B cell (primary cell): ENCODE measurements at regions not wholly inside any gene's neighbourhood (a gene's known extent, or its start where the extent isn't known, plus 50 kb on each side); places are given as distances from the start of the nearest gene placed in this dataset.

Source experiments
- ATAC-seq: fragments of 200-7000 bp; cut with Tn5 transposase; one replicate; pipeline ENCODE4 v1.10.0; 2021; ENCODE audit warnings: low read depth, mild to moderate bottlenecking, moderate number of reproducible peaks, moderate library complexity
- CTCF ChIA-PET: fragments of 350-600 bp; sonication (Branson Sonifier 250); formaldehyde crosslinking; loops from one replicate; lab custom pipeline; 2021; ENCODE audit warnings: antibody characterized with exemption, inconsistent platforms; lab: Charles Lee
- POLR2A ChIA-PET: fragments of 350-600 bp; sonication (Branson Sonifier 250); formaldehyde crosslinking; loops from one replicate; lab custom pipeline; 2021; ENCODE audit warnings: antibody characterized with exemption; lab: Charles Lee
- DNase-seq: peaks from one replicate; pipeline ENCODE4 v3.0.0; 2013
- H2AFZ ChIP-seq: 2 replicates; pipeline ENCODE4 v1.6.1; 2012; ENCODE audit warnings: mild to moderate bottlenecking, low read depth, low read length; ENCODE audit not compliant: insufficient read depth, poor library complexity, severe bottlenecking
- H3K27ac ChIP-seq, 2 donors: 1 replicate in 1 of 2; 2 replicates in 1 of 2; pipeline ENCODE4 v1.5.1; 2012 to 2013; ENCODE audit warnings: low read length in 2 of 2, mild to moderate bottlenecking in 2 of 2, moderate library complexity in 1 of 2
- H3K27me3 ChIP-seq, 4 experiments: fragments of 200-600 bp in 1 of 4; sonication (generic) in 1 of 4; replicated peaks in 1 of 4; 1 replicate in 2 of 4; 2 replicates in 2 of 4; pipeline versions ENCODE4 v1.6.1 to v1.7.0; 2013 to 2016; ENCODE audit warnings: low read length in 3 of 4, mild to moderate bottlenecking in 2 of 4, mixed read lengths in 1 of 4, moderate library complexity in 1 of 4; ENCODE audit not compliant: insufficient read depth in 4 of 4, control insufficient read depth in 3 of 4; ENCODE audit errors: control extremely low read depth in 1 of 4
- H3K36me3 ChIP-seq, 2 experiments: replicated peaks in 1 of 2; 1 replicate in 1 of 2; 2 replicates in 1 of 2; pipeline versions ENCODE4 v1.6.1 to v1.7.1; 2013; ENCODE audit warnings: low read length in 1 of 2; ENCODE audit not compliant: insufficient read depth in 2 of 2, control insufficient read depth in 1 of 2; ENCODE audit errors: control extremely low read depth in 1 of 2, extremely low read depth in 1 of 2
- H3K4me1 ChIP-seq, 2 donors: fragments of 200-600 bp in 1 of 2; sonication (generic) in 1 of 2; 1 replicate in 1 of 2; 2 replicates in 1 of 2; pipeline versions ENCODE4 v1.5.1 to v1.6.1; 2013 to 2017; ENCODE audit warnings: low read length in 2 of 2; ENCODE audit not compliant: control insufficient read depth in 2 of 2, insufficient read depth in 2 of 2
- H3K4me2 ChIP-seq: replicated peaks from 2 replicates; pipeline ENCODE3; 2012; ENCODE audit warnings: mild to moderate bottlenecking, low read depth, low read length; ENCODE audit not compliant: poor library complexity, severe bottlenecking
- H3K4me3 ChIP-seq, 5 experiments: fragments of 200-600 bp in 1 of 5; sonication (generic) in 1 of 5; 1 replicate in 3 of 5; 2 replicates in 2 of 5; pipeline versions ENCODE4 v1.5.1 to v1.7.0; 2011 to 2016; ENCODE audit warnings: low read length in 4 of 5, mild to moderate bottlenecking in 4 of 5, low read depth in 2 of 5, control low read depth in 1 of 5, moderate library complexity in 1 of 5; ENCODE audit not compliant: insufficient read depth in 1 of 5; ENCODE audit errors: control extremely low read depth in 1 of 5, extremely low read depth in 1 of 5
- H3K79me2 ChIP-seq: fragments of 200-600 bp; sonication (generic); one replicate; pipeline ENCODE4 v1.6.0; 2016; ENCODE audit warnings: low read length; ENCODE audit not compliant: control insufficient read depth, insufficient read depth
- H3K9ac ChIP-seq: fragments of 200-600 bp; sonication (generic); 2 replicates; pipeline ENCODE4 v1.6.1; 2017; ENCODE audit warnings: mild to moderate bottlenecking, low read length, moderate library complexity
- H3K9me3 ChIP-seq, 3 donors: one replicate each; pipeline versions ENCODE4 v1.6.1 to v1.7.1; 2013; ENCODE audit warnings: low read length in 2 of 3; ENCODE audit not compliant: control insufficient read depth in 2 of 3, insufficient read depth in 1 of 3; ENCODE audit errors: control extremely low read depth in 1 of 3
- H4K20me1 ChIP-seq: 2 replicates; pipeline ENCODE4 v1.6.0; 2012; ENCODE audit warnings: mild to moderate bottlenecking, low read length; ENCODE audit not compliant: insufficient read depth, control insufficient read depth, poor library complexity, severe bottlenecking
- H3K27ac Mint-ChIP-seq: one replicate; pipeline ENCODE4 v1.8.0; 2021; ENCODE audit warnings: mixed read lengths
- H3K27me3 Mint-ChIP-seq: one replicate; pipeline ENCODE4 v1.8.0; 2021; ENCODE audit warnings: mixed read lengths
- H3K4me1 Mint-ChIP-seq: one replicate; pipeline ENCODE4 v1.8.0; 2021; ENCODE audit warnings: mixed read lengths
- H3K4me3 Mint-ChIP-seq: one replicate; pipeline ENCODE4 v1.8.0; 2021; ENCODE audit warnings: mixed read lengths
- H3K9me3 Mint-ChIP-seq: one replicate; pipeline ENCODE4 v1.8.0; 2022; ENCODE audit warnings: mixed read lengths; ENCODE audit not compliant: insufficient read depth
- CTCF ChIP-seq: fragments of 200-600 bp; IDR thresholded peaks from one replicate; pipeline ENCODE4 v1.8.0; 2022; ENCODE audit warnings: antibody characterized with exemption, mild to moderate bottlenecking
- EZH2 ChIP-seq: IDR thresholded peaks from 2 replicates; pipeline ENCODE4 v1.6.1; 2012; ENCODE audit warnings: borderline replicate concordance, low read depth, mild to moderate bottlenecking, moderate library complexity, low read length; ENCODE audit not compliant: insufficient read depth, poor library complexity, severe bottlenecking
- WGBS: methylation state at CpG from one replicate; pipeline ENCODE4 v1.1.5; 2013; ENCODE audit warnings: missing lambda C conversion rate; ENCODE audit not compliant: insufficient coverage; 5-methylcytosine and 5-hydroxymethylcytosine counted together
- intact Hi-C: fragments of 100-400 bp; cut with micrococcal nuclease; formaldehyde crosslinking; loops from one replicate; pipeline ENCODE4 v1.10.0; 2022

GRCh38 chr3:118036215-118036614, 998.4 kb downstream of the IGSF11 start:
- no peak overlapping the region for H2AFZ ChIP-seq
- Mint-ChIP-seq H3K27me3 (no peaks in the 10 kb centered on the region), H3K9me3 (peaks cover 11% of the 10 kb centered on the region), H3K4me1 (no peaks in the 10 kb centered on the region), H3K4me3 (no peak overlapping the region), H3K27ac (no peak overlapping the region)
- ATAC-seq (no peak), DNase-seq (no peak)
- H3K9ac ChIP-seq = no peak overlapping the region
- intact Hi-C loops = no loop called here
- ChIA-PET CTCF (no interaction called here), POLR2A (no interaction called here)
- H3K36me3 ChIP-seq = no peaks in the 10 kb centered on the region
- no CpG with 5 or more reads among the region's 1 CpG for WGBS
- H3K4me2 ChIP-seq = no peak overlapping the region
- no peaks in the 10 kb centered on the region for H4K20me1 ChIP-seq
- peaks cover 0 to 7% (median under 1%) of the 10 kb centered on the region in 3 donors for H3K9me3 ChIP-seq
- H3K27ac ChIP-seq = no peak overlapping the region
- TF ChIP-seq EZH2 (no peak), CTCF (no peak)
- H3K4me1 ChIP-seq = no peaks in the 10 kb centered on the region
- H3K4me3 ChIP-seq = no peak overlapping the region
- no peaks in the 10 kb centered on the region for H3K27me3 ChIP-seq
- H3K79me2 ChIP-seq = no peaks in the 10 kb centered on the region

GRCh38 chr3:118055381-118055780, 979.3 kb downstream of the IGSF11 start:
- no peak for DNase-seq
- no peaks in the 10 kb centered on the region for H3K9me3 ChIP-seq
- H3K4me2 ChIP-seq = no peak overlapping the region
- H3K4me1 ChIP-seq = no peaks in the 10 kb centered on the region
- no peak overlapping the region for H3K27ac ChIP-seq
- no peak overlapping the region for H2AFZ ChIP-seq
- intact Hi-C loops = no loop called here
- Mint-ChIP-seq H3K4me3 (no peak overlapping the region), H3K27ac (no peak overlapping the region), H3K27me3 (no peaks in the 10 kb centered on the region), H3K4me1 (no peaks in the 10 kb centered on the region), H3K9me3 (peaks cover 9% of the 10 kb centered on the region)
- no peak overlapping the region for H3K4me3 ChIP-seq
- H4K20me1 ChIP-seq = no peaks in the 10 kb centered on the region
- no CpG with 5 or more reads among the region's 1 CpG for WGBS
- no peaks in the 10 kb centered on the region for H3K36me3 ChIP-seq
- TF ChIP-seq EZH2 = no peak
- no peak for TF ChIP-seq CTCF
- H3K27me3 ChIP-seq = no peaks in the 10 kb centered on the region
- no peaks in the 10 kb centered on the region for H3K79me2 ChIP-seq
- H3K9ac ChIP-seq = no peak overlapping the region
- ChIA-PET CTCF (no interaction called here), POLR2A (no interaction called here)
- ATAC-seq = no peak
